ENCODE measurements at regions not wholly inside any gene's neighbourhood (a gene's known extent, or its start where the extent isn't known, plus 50 kb on each side); places are given as distances from the start of the nearest gene placed in this dataset.

DNA sequence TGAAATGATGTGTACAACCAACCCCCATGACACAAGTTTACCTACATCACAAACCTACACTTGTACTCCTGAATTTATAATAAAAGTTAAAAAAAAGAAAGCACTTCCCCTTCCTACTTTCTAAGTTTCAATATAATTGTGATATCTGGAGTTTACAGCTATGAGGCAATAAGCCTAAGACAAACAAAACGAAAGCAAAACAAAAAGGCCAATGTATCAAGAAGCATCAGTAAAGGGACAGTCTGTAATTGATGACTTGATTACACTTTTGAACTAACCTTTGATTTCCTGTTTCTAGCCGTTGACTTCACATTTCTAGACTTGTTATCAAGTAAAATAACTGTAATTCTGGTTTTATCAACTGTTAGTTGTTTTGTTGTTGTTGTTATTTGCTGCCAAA is 187.5 kb upstream of the CNTN3 start:
- no peak for DNase-seq (ENCODE audit: low read depth in 1 of 2, low spot score in 2 of 2)
- no peaks in the 10 kb centered on the region for H3K36me3 ChIP-seq (ENCODE audit: control insufficient read depth in 2 of 4, insufficient read depth in 4 of 4, low read length in 3 of 4)
- TF ChIP-seq, protein P1, sequence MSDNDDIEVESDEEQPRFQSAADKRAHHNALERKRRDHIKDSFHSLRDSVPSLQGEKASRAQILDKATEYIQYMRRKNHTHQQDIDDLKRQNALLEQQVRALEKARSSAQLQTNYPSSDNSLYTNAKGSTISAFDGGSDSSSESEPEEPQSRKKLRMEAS (IDR thresholded peaks at IDR 0.05): no peak
- TF ChIP-seq SP2 (IDR thresholded peaks at IDR 0.05; ENCODE audit: low read length): no peak
- TF ChIP-seq HDAC2 (IDR thresholded peaks at IDR 0.05; ENCODE audit: borderline replicate concordance in 1 of 2, low read depth in 2 of 2, low read length in 2 of 2): no peak
- no peak for TF ChIP-seq CREB1 (IDR thresholded peaks at IDR 0.05)
- no peak for TF ChIP-seq SP4 (IDR thresholded peaks at IDR 0.05; ENCODE audit: low read length)
- no peak for TF ChIP-seq CBX5 (IDR thresholded peaks at IDR 0.05; ENCODE audit: low read depth, low read length)
- no peak for TF ChIP-seq BACH1 (IDR thresholded peaks at IDR 0.05; ENCODE audit: low read length)
- TF ChIP-seq TAF1 (IDR thresholded peaks at IDR 0.05; ENCODE audit: low read depth, low read length): no peak
- no peak for TF ChIP-seq TAF7 (optimal IDR thresholded peaks at IDR 0.05; ENCODE audit: borderline replicate concordance, low read depth, low read length)
- no peak overlapping the region for H3K9ac ChIP-seq (replicated peaks in 1 of 4; ENCODE audit: extremely low read depth in 1 of 4, low read depth in 3 of 4, low read length in 3 of 4)
- WGBS, 2 experiments (ENCODE audit: extremely low coverage in 1 of 2, insufficient coverage in 1 of 2, insufficient read length in 1 of 2, insufficient replicate concordance in 2 of 2, low coverage in 1 of 2, low lambda C conversion rate in 2 of 2, missing lambda C conversion rate in 1 of 2): 87% methylated on average over 2 of the region's 2 CpGs; no CpG with 5 or more reads in 1 of the 2 experiments
- no peak overlapping the region for H3K4me2 ChIP-seq (ENCODE audit: insufficient read depth in 1 of 2, low read depth in 2 of 2, low read length in 2 of 2)
- CTCF ChIA-PET (ENCODE audit: partially characterized antibody): no interaction called here
- no peak overlapping the region for H4K91ac ChIP-seq (replicated peaks; ENCODE audit: insufficient read length, low read length)
- H2AFZ ChIP-seq (ENCODE audit: low read length): no peak overlapping the region
- H3K4me1 ChIP-seq (replicated peaks in 1 of 4; ENCODE audit: control insufficient read depth in 3 of 4, insufficient read depth in 4 of 4, low read length in 3 of 4): no peaks in the 10 kb centered on the region
- H3K9me3 ChIP-seq (ENCODE audit: insufficient read depth in 2 of 2, low read depth in 1 of 2, low read length in 1 of 2): no peaks in the 10 kb centered on the region
- H4K8ac ChIP-seq (ENCODE audit: extremely low read depth, insufficient read depth, low read length): no peak overlapping the region
- H2BK5ac ChIP-seq (ENCODE audit: low read depth, low read length): no peak overlapping the region
- no peak overlapping the region for H3K4me3 ChIP-seq (ENCODE audit: extremely low read depth in 1 of 4, insufficient read depth in 2 of 4, low read depth in 3 of 4, low read length in 4 of 4)
- H2AK5ac ChIP-seq (ENCODE audit: low read depth, low read length): no peak overlapping the region
- H3K56ac ChIP-seq (replicated peaks; ENCODE audit: insufficient read length, low read depth, low read length): no peak overlapping the region
- no peaks in the 10 kb centered on the region for H4K20me1 ChIP-seq (replicated peaks in 1 of 2; ENCODE audit: control insufficient read depth in 1 of 2, insufficient read depth in 2 of 2, low read length in 2 of 2)
- no peak overlapping the region for H2BK120ac ChIP-seq (replicated peaks; ENCODE audit: low read depth, low read length)
- no peak overlapping the region for H3K14ac ChIP-seq (ENCODE audit: insufficient read length)
- H4K5ac ChIP-seq (ENCODE audit: insufficient read length, low read depth, low read length): no peak overlapping the region
- H3K27me3 ChIP-seq (replicated peaks in 1 of 4; ENCODE audit: control insufficient read depth in 3 of 4, extremely low read depth in 1 of 4, insufficient read depth in 3 of 4, low read length in 3 of 4): no peaks in the 10 kb centered on the region
- H3K18ac ChIP-seq (ENCODE audit: extremely low read depth, low read length): no peak overlapping the region
- no peaks in the 10 kb centered on the region for H3K79me2 ChIP-seq (ENCODE audit: control insufficient read depth in 1 of 2, insufficient read depth in 2 of 2, low read length in 2 of 2)
- H3K79me1 ChIP-seq (ENCODE audit: low read depth, low read length): no peaks in the 10 kb centered on the region
- no peak overlapping the region for H3K27ac ChIP-seq (ENCODE audit: low read depth, low read length)
- no peaks in the 10 kb centered on the region; the same call in 1 of the 2 replicates for H3K23me2 ChIP-seq (ENCODE audit: low read depth, low read length)
- no peak overlapping the region for H2BK12ac ChIP-seq (ENCODE audit: low read depth, low read length)
- H3K4ac ChIP-seq (replicated peaks; ENCODE audit: insufficient read length, low read depth, low read length): no peak overlapping the region
- H3K23ac ChIP-seq (ENCODE audit: insufficient read length): no peak overlapping the region
- POLR2A ChIA-PET (ENCODE audit: partially characterized antibody): no interaction called here
- H2BK20ac ChIP-seq (ENCODE audit: low read length): no peak overlapping the region
- no peak for FAIRE-seq
- H2BK15ac ChIP-seq (ENCODE audit: low read length): no peak overlapping the region
